ENCODE measurements at regions not wholly inside any gene's neighbourhood (a gene's known extent, or its start where the extent isn't known, plus 50 kb on each side); places are given as distances from the start of the nearest gene placed in this dataset.
"Not testable (repeated sequence)": the region's sequence is repeated elsewhere in the genome, so short reads cannot be mapped to it uniquely, and the experiment has no call there.

GRCh38 chr2:212912445-212913103 is 238.8 kb downstream of the IKZF2 start:
- no peak for DNase-seq

GRCh38 chr2:212911011-212911410 is 240.4 kb downstream of the IKZF2 start:
- DNase-seq = no peak

GRCh38 chr2:212908682-212909435 is 242.6 kb downstream of the IKZF2 start:
- no peak for DNase-seq

- no peak for DNase-seq
Observed at GRCh38 chr2:212908031-212908430, 243.4 kb downstream of the IKZF2 start.

- no peak for DNase-seq
Observed at GRCh38 chr2:212906620-212907019, 244.8 kb downstream of the IKZF2 start.

- DNase-seq = no peak
Observed at GRCh38 chr2:212905640-212906201, 245.7 kb downstream of the IKZF2 start.

GRCh38 chr2:212904646-212905045 is 246.8 kb downstream of the IKZF2 start:
- no peak for DNase-seq

GRCh38 chr2:212903413-212903812 is 248.0 kb downstream of the IKZF2 start:
- DNase-seq = no peak

GRCh38 chr2:212902421-212902820 is 249.0 kb downstream of the IKZF2 start:
- no peak for DNase-seq

- no peak for DNase-seq
Observed at GRCh38 chr2:212901604-212902275, 249.7 kb downstream of the IKZF2 start.

- no peak for DNase-seq
Observed at GRCh38 chr2:212900715-212901114, 250.7 kb downstream of the IKZF2 start.

- no peak for DNase-seq
Observed at GRCh38 chr2:212898011-212898410, 253.4 kb downstream of the IKZF2 start.

GRCh38 chr2:212897296-212897695 is 254.1 kb downstream of the IKZF2 start:
- DNase-seq = no peak

- DNase-seq = no peak
Observed at GRCh38 chr2:212894026-212894425, 257.4 kb downstream of the IKZF2 start.

- DNase-seq = no peak
Observed at GRCh38 chr2:212893216-212893615, 258.2 kb downstream of the IKZF2 start.

- no peak for DNase-seq
Observed at GRCh38 chr2:212892193-212892592, 259.2 kb downstream of the IKZF2 start.

GRCh38 chr2:212891580-212891979 is 259.8 kb downstream of the IKZF2 start:
- DNase-seq = no peak

- no peak for DNase-seq
Observed at GRCh38 chr2:212882626-212883025, 268.8 kb downstream of the IKZF2 start.

GRCh38 chr2:212876556-212876955 is 274.9 kb downstream of the IKZF2 start:
- DNase-seq = not testable (repeated sequence)

GRCh38 chr2:212875950-212876349 is 275.5 kb downstream of the IKZF2 start:
- DNase-seq = not testable (repeated sequence)

- no peak for DNase-seq
Observed at GRCh38 chr2:212873256-212873655, 278.2 kb downstream of the IKZF2 start.

- DNase-seq = no peak
Observed at GRCh38 chr2:212871597-212871996, 279.8 kb downstream of the IKZF2 start.

GRCh38 chr2:212864186-212864585 is 287.2 kb downstream of the IKZF2 start:
- DNase-seq = no peak

GRCh38 chr2:212863185-212863588 is 288.2 kb downstream of the IKZF2 start:
- peak; percentile 62 for DNase-seq

Data from activated effector memory CD4-positive, alpha-beta T cell treated with anti-CD3 and anti-CD28 coated beads, Interleukin-2, amount 50 U/mL, for 16 hours (primary cell).